Mesenchymal stem cell (in vitro differentiated cells and primary cell): ENCODE measurements at regions not wholly inside any gene's neighbourhood (a gene's known extent, or its start where the extent isn't known, plus 50 kb on each side); places are given as distances from the start of the nearest gene placed in this dataset.

ENCODE experiments used
- DNase-seq: peaks from one replicate; pipeline ENCODE4 v3.0.0-alpha.2; 2013
- H2AFZ ChIP-seq: one replicate; pipeline ENCODE4 v1.6.1; 2013; ENCODE audit warnings: low read depth, mild to moderate bottlenecking, control low read depth, inconsistent platforms, low read length, moderate library complexity
- H2AK5ac ChIP-seq: 2 replicates; pipeline ENCODE4 v1.6.1; 2013; ENCODE audit warnings: low read length, moderate library complexity, mild to moderate bottlenecking, inconsistent platforms; ENCODE audit not compliant: severe bottlenecking
- H2BK120ac ChIP-seq: one replicate; pipeline ENCODE4 v1.6.1; 2013; ENCODE audit warnings: low read depth, mild to moderate bottlenecking, inconsistent platforms, low read length, moderate library complexity
- H2BK12ac ChIP-seq, 2 experiments: one replicate each; pipeline ENCODE4 v1.6.1; 2013; ENCODE audit warnings: inconsistent platforms in 2 of 2, low read length in 2 of 2, mild to moderate bottlenecking in 2 of 2, moderate library complexity in 2 of 2, control low read depth in 1 of 2
- H2BK15ac ChIP-seq: one replicate; pipeline ENCODE4 v1.6.1; 2013; ENCODE audit warnings: mild to moderate bottlenecking, low read depth, inconsistent platforms; ENCODE audit not compliant: poor library complexity, severe bottlenecking
- H2BK5ac ChIP-seq: 2 replicates; pipeline ENCODE4 v1.6.1; 2013; ENCODE audit warnings: low read depth, mild to moderate bottlenecking, low read length, control low read depth, inconsistent platforms; ENCODE audit not compliant: poor library complexity, severe bottlenecking
- H3K14ac ChIP-seq, 2 experiments: one replicate each; pipeline ENCODE4 v1.6.1; 2013; ENCODE audit warnings: inconsistent platforms in 2 of 2, low read length in 2 of 2, control low read depth in 1 of 2, mild to moderate bottlenecking in 1 of 2, moderate library complexity in 1 of 2
- H3K18ac ChIP-seq, 2 experiments: one replicate each; pipeline ENCODE4 v1.6.1; 2013; ENCODE audit warnings: inconsistent platforms in 2 of 2, low read length in 2 of 2, control low read depth in 1 of 2, low read depth in 1 of 2, mild to moderate bottlenecking in 1 of 2
- H3K23ac ChIP-seq, 2 experiments: one replicate each; pipeline ENCODE4 v1.6.1; 2013; ENCODE audit warnings: inconsistent platforms in 2 of 2, low read length in 2 of 2, mild to moderate bottlenecking in 2 of 2, moderate library complexity in 2 of 2, control low read depth in 1 of 2
- H3K27ac ChIP-seq: 2 replicates; pipeline ENCODE4 v1.5.1; 2013; ENCODE audit warnings: mild to moderate bottlenecking, moderate library complexity, low read length, control low read depth, inconsistent platforms; ENCODE audit not compliant: poor library complexity, severe bottlenecking
- H3K27me3 ChIP-seq, 2 experiments: 2 replicates each; pipeline versions ENCODE4 v1.6.1 to v1.7.0; 2013; ENCODE audit warnings: low read length in 2 of 2, mild to moderate bottlenecking in 2 of 2, moderate library complexity in 2 of 2, control low read depth in 1 of 2, inconsistent platforms in 1 of 2; ENCODE audit not compliant: control insufficient read depth in 1 of 2, insufficient read depth in 1 of 2
- H3K36me3 ChIP-seq, 2 experiments: 2 replicates each; pipeline versions ENCODE4 v1.6.1 to v1.7.0; 2013; ENCODE audit warnings: low read length in 2 of 2, control low read depth in 1 of 2, inconsistent platforms in 1 of 2, low read depth in 1 of 2, mild to moderate bottlenecking in 1 of 2; ENCODE audit not compliant: insufficient read depth in 2 of 2, control insufficient read depth in 1 of 2
- H3K4ac ChIP-seq, 2 experiments: one replicate each; pipeline ENCODE4 v1.6.1; 2013; ENCODE audit warnings: inconsistent platforms in 2 of 2, low read length in 2 of 2, mild to moderate bottlenecking in 2 of 2, moderate library complexity in 2 of 2, control low read depth in 1 of 2, low read depth in 1 of 2
- H3K4me1 ChIP-seq: 2 replicates; pipeline ENCODE4 v1.6.1; 2013; ENCODE audit warnings: low read depth, low read length, control low read depth; ENCODE audit not compliant: control insufficient read depth, insufficient read depth
- H3K4me2 ChIP-seq: 2 replicates; pipeline ENCODE4 v1.6.1; 2013; ENCODE audit warnings: low read length, mild to moderate bottlenecking, inconsistent platforms; ENCODE audit not compliant: poor library complexity, severe bottlenecking
- H3K4me3 ChIP-seq, 2 experiments: 2 replicates each; pipeline versions ENCODE4 v1.5.1 to v1.7.0; 2013; ENCODE audit warnings: low read length in 2 of 2, mild to moderate bottlenecking in 2 of 2, control low read depth in 1 of 2, low read depth in 1 of 2; ENCODE audit not compliant: insufficient read depth in 1 of 2
- H3K79me1 ChIP-seq: replicated peaks from 2 replicates; pipeline ENCODE4 v1.6.1; 2013; ENCODE audit warnings: mild to moderate bottlenecking, control low read depth, low read length, inconsistent platforms; ENCODE audit not compliant: poor library complexity, severe bottlenecking
- H3K9ac ChIP-seq: 2 replicates; pipeline ENCODE4 v1.7.0; 2013; ENCODE audit warnings: mild to moderate bottlenecking, low read length, moderate library complexity
- H3K9me3 ChIP-seq: 2 replicates; pipeline ENCODE4 v1.7.0; 2013; ENCODE audit warnings: mild to moderate bottlenecking, low read length; ENCODE audit not compliant: control insufficient read depth
- H4K8ac ChIP-seq: one replicate; pipeline ENCODE4 v1.6.1; 2013; ENCODE audit warnings: inconsistent platforms, mild to moderate bottlenecking, low read length, moderate library complexity
- H4K91ac ChIP-seq: one replicate; pipeline ENCODE4 v1.6.1; 2013; ENCODE audit warnings: mild to moderate bottlenecking, low read length, inconsistent platforms
- WGBS: methylation state at CpG from one replicate; pipeline ENCODE4 v1.1.7; 2013; ENCODE audit warnings: mixed read lengths; 5-methylcytosine and 5-hydroxymethylcytosine counted together

- H3K14ac ChIP-seq = no peak overlapping the region
- no peaks in the 10 kb centered on the region for H3K36me3 ChIP-seq
- no peak overlapping the region for H3K23ac ChIP-seq
Measured at GRCh38 chr1:181335631-181336030, 147.7 kb upstream of the CACNA1E start.

GRCh38 chr1:181341026-181341632 is 142.2 kb upstream of the CACNA1E start:
- Histone ChIP-seq H3K4ac (no peak overlapping the region), H3K18ac (no peak overlapping the region), H2AK5ac (no peak overlapping the region), H3K9me3 (no peaks in the 10 kb centered on the region), H3K14ac (no peak overlapping the region), H2BK12ac (no peak overlapping the region), H3K9ac (no peak overlapping the region), H2BK15ac (no peak overlapping the region), H3K4me3 (no peak overlapping the region), H4K91ac (no peak overlapping the region), H2BK5ac (no peak overlapping the region), H3K27ac (no peak overlapping the region), H2AFZ (no peak overlapping the region), H2BK120ac (no peak overlapping the region), H3K4me2 (no peak overlapping the region), H3K27me3 (peaks cover 0 to 10% of the 10 kb centered on the region in 2 experiments), H3K23ac (no peak overlapping the region), H4K8ac (no peak overlapping the region), H3K4me1 (no peaks in the 10 kb centered on the region), H3K79me1 (no peaks in the 10 kb centered on the region), H3K36me3 (no peaks in the 10 kb centered on the region)
- DNase-seq = no peak
- WGBS = 64% methylated on average over 6 of the region's 6 CpGs

More at GRCh38 chr1:181335631-181336030, 147.7 kb upstream of the CACNA1E start:
- Histone ChIP-seq H4K91ac (no peak overlapping the region), H2BK5ac (no peak overlapping the region), H2BK120ac (no peak overlapping the region), H3K4me2 (no peak overlapping the region), H3K4ac (no peak overlapping the region), H3K27ac (no peak overlapping the region), H2BK12ac (no peak overlapping the region), H2AFZ (no peak overlapping the region), H3K18ac (no peak overlapping the region), H3K4me1 (no peaks in the 10 kb centered on the region), H3K27me3 (no peaks in the 10 kb centered on the region), H2AK5ac (no peak overlapping the region), H3K9me3 (no peaks in the 10 kb centered on the region), H3K4me3 (no peak overlapping the region), H2BK15ac (no peak overlapping the region), H3K79me1 (no peaks in the 10 kb centered on the region), H3K9ac (no peak overlapping the region), H4K8ac (no peak overlapping the region)
- WGBS = 79% methylated on average over 3 of the region's 3 CpGs
- no peak for DNase-seq

- H3K9me3 ChIP-seq = no peaks in the 10 kb centered on the region
- H3K4me3 ChIP-seq = no peak overlapping the region
- no peak overlapping the region for H4K91ac ChIP-seq
- no peak overlapping the region for H4K8ac ChIP-seq
- H3K23ac ChIP-seq = no peak overlapping the region
- no peaks in the 10 kb centered on the region for H3K4me1 ChIP-seq
- no peak overlapping the region for H3K27ac ChIP-seq
- no peak overlapping the region for H3K4me2 ChIP-seq
- H3K14ac ChIP-seq = no peak overlapping the region
- no peak overlapping the region for H3K4ac ChIP-seq
- no peak for DNase-seq
- no peak overlapping the region for H2BK12ac ChIP-seq
- no peaks in the 10 kb centered on the region for H3K36me3 ChIP-seq
- peaks cover 0 to 16% of the 10 kb centered on the region in 2 experiments for H3K27me3 ChIP-seq
- H2AK5ac ChIP-seq = no peak overlapping the region
- no peaks in the 10 kb centered on the region for H3K79me1 ChIP-seq
- H2AFZ ChIP-seq = no peak overlapping the region
- no peak overlapping the region for H2BK120ac ChIP-seq
- no peak overlapping the region for H3K9ac ChIP-seq
- no peak overlapping the region for H2BK5ac ChIP-seq
- WGBS = no CpG with 5 or more reads among the region's 3 CpGs
- H3K18ac ChIP-seq = no peak overlapping the region
- H2BK15ac ChIP-seq = no peak overlapping the region
Measured at GRCh38 chr1:181344091-181344490, 139.2 kb upstream of the CACNA1E start.

GRCh38 chr1:181345146-181345545 is 138.2 kb upstream of the CACNA1E start:
- Histone ChIP-seq H3K4me1 (no peaks in the 10 kb centered on the region), H3K79me1 (no peaks in the 10 kb centered on the region), H3K4me2 (no peak overlapping the region), H3K4ac (no peak overlapping the region), H3K4me3 (no peak overlapping the region), H3K18ac (no peak overlapping the region), H3K14ac (no peak overlapping the region), H2BK120ac (no peak overlapping the region), H2AK5ac (no peak overlapping the region), H3K27ac (no peak overlapping the region), H4K8ac (no peak overlapping the region), H4K91ac (no peak overlapping the region), H3K9me3 (no peaks in the 10 kb centered on the region), H3K9ac (no peak overlapping the region), H2BK5ac (no peak overlapping the region), H2AFZ (no peak overlapping the region), H3K27me3 (peaks cover 0 to 16% of the 10 kb centered on the region in 2 experiments), H2BK12ac (no peak overlapping the region), H3K23ac (no peak overlapping the region), H3K36me3 (no peaks in the 10 kb centered on the region), H2BK15ac (no peak overlapping the region)
- WGBS = 76% methylated on average over 6 of the region's 6 CpGs
- DNase-seq = no peak
